ENCODE measurements at regions not wholly inside any gene's neighbourhood (a gene's known extent, or its start where the extent isn't known, plus 50 kb on each side); places are given as distances from the start of the nearest gene placed in this dataset.
"Not testable (repeated sequence)": the region's sequence is repeated elsewhere in the genome, so short reads cannot be mapped to it uniquely, and the experiment has no call there.

- in situ Hi-C loops (cut with HindIII; ENCODE audit: low sequenced_read_pairs): no loop called here
- H3K4me3 ChIP-seq (ENCODE audit: low read depth, low read length): no peak overlapping the region
- TF ChIP-seq, protein P1, sequence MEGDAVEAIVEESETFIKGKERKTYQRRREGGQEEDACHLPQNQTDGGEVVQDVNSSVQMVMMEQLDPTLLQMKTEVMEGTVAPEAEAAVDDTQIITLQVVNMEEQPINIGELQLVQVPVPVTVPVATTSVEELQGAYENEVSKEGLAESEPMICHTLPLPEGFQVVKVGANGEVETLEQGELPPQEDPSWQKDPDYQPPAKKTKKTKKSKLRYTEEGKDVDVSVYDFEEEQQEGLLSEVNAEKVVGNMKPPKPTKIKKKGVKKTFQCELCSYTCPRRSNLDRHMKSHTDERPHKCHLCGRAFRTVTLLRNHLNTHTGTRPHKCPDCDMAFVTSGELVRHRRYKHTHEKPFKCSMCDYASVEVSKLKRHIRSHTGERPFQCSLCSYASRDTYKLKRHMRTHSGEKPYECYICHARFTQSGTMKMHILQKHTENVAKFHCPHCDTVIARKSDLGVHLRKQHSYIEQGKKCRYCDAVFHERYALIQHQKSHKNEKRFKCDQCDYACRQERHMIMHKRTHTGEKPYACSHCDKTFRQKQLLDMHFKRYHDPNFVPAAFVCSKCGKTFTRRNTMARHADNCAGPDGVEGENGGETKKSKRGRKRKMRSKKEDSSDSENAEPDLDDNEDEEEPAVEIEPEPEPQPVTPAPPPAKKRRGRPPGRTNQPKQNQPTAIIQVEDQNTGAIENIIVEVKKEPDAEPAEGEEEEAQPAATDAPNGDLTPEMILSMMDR (IDR thresholded peaks at IDR 0.05; ENCODE audit: low read depth, low read length): no peak
Observed at GRCh38 chr21:17195351-17195750, 317.5 kb upstream of the CXADR start.

DNA sequence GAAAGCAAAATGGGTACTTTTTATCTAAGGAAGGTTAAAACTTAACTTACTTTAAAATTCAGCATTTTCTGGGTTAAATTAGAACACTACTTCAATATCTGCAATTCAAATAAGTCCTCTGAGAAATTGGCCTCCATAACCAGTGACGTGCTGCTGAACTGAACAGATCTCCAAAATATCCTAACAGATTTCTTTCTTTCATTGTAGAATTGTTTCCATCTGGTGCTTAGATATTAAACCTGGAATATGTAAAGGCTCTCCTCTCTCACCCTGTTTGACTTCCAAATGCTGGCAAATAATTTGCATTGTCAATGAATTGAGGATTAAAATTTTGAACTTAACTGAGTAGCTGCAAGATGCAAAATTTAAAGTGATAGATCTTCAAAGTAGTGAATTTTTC, 316.9 kb upstream of the CXADR start:
- in situ Hi-C loops (cut with HindIII; ENCODE audit: low sequenced_read_pairs): no loop called here
- DNase-seq (ENCODE audit: low read depth, low spot score): no peak
- no peak overlapping the region for H3K4me3 ChIP-seq (ENCODE audit: low read depth, low read length)
- TF ChIP-seq, protein P1 (IDR thresholded peaks at IDR 0.05; ENCODE audit: low read depth, low read length): no peak

More at GRCh38 chr21:17195351-17195750, 317.5 kb upstream of the CXADR start:
- no peak for DNase-seq (ENCODE audit: low read depth, low spot score)

GRCh38 chr21:17196623-17197022, 316.2 kb upstream of the CXADR start:
- TF ChIP-seq, protein P1 (IDR thresholded peaks at IDR 0.05; ENCODE audit: low read depth, low read length): no peak
- in situ Hi-C loops (cut with HindIII; ENCODE audit: low sequenced_read_pairs): no loop called here
- DNase-seq (ENCODE audit: low read depth, low spot score): no peak
- H3K4me3 ChIP-seq (ENCODE audit: low read depth, low read length): no peak overlapping the region

- no peak for DNase-seq (ENCODE audit: low read depth, low spot score)
- TF ChIP-seq, protein P1 (IDR thresholded peaks at IDR 0.05; ENCODE audit: low read depth, low read length): no peak
- in situ Hi-C loops (cut with HindIII; ENCODE audit: low sequenced_read_pairs): no loop called here
- H3K4me3 ChIP-seq (ENCODE audit: low read depth, low read length): no peak overlapping the region
Observed at GRCh38 chr21:17197996-17198395, 314.8 kb upstream of the CXADR start.

GRCh38 chr21:17200250-17200649, 312.6 kb upstream of the CXADR start:
- no peak overlapping the region for H3K4me3 ChIP-seq (ENCODE audit: low read depth, low read length)
- DNase-seq (ENCODE audit: low read depth, low spot score): no peak
- TF ChIP-seq, protein P1 (IDR thresholded peaks at IDR 0.05; ENCODE audit: low read depth, low read length): no peak
- in situ Hi-C loops (cut with HindIII; ENCODE audit: low sequenced_read_pairs): no loop called here

- DNase-seq (ENCODE audit: low read depth, low spot score): no peak
- TF ChIP-seq, protein P1 (IDR thresholded peaks at IDR 0.05; ENCODE audit: low read depth, low read length): no peak
- in situ Hi-C loops (cut with HindIII; ENCODE audit: low sequenced_read_pairs): no loop called here
- no peak overlapping the region for H3K4me3 ChIP-seq (ENCODE audit: low read depth, low read length)
Observed at GRCh38 chr21:17201741-17202260, 311.0 kb upstream of the CXADR start.

DNA sequence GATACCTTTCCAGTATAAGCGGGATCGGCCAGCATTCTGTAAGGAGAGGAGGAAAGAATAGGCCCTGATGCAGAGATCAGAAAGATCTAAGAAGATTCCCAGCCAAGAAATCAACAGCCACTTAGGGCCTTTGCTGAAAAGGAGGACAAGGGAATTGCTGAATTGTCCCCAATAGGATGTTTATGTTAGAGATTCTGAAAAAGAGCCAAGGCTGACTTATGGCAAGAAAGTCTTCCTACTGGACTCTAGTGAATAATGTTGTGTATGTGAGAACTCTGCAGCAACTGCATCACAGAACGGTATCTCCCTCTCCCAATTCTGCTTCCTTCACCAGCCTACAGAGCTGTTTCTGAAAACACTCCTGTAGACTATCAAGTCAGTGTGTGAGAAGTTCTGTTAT, 298.0 kb upstream of the CXADR start:
- DNase-seq (ENCODE audit: low read depth, low spot score): no peak
- TF ChIP-seq, protein P1 (IDR thresholded peaks at IDR 0.05; ENCODE audit: low read depth, low read length): no peak
- in situ Hi-C loops (cut with HindIII; ENCODE audit: low sequenced_read_pairs): no loop called here
- H3K4me3 ChIP-seq (ENCODE audit: low read depth, low read length): no peak overlapping the region

DNA sequence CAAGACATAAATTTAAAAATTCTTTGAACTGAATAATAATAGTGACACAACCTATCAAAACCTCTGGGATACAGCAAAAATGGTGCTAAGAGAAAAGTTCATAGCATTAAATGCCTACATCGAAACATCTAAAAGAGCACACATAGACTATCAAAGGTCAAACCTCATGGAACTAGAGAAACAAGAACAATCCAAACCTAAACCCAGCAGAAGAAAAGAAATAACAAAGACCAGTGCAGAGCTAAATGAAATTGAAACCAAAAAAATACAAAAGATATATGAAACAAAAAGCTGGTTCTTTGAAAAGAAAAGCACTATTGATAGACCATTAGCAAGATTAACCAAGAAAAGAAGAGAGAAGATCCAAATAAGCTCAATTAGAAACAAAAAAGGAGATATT, 293.8 kb upstream of the CXADR start:
- in situ Hi-C loops (cut with HindIII; ENCODE audit: low sequenced_read_pairs); DNase-seq (ENCODE audit: low read depth, low spot score); H3K4me3 ChIP-seq (ENCODE audit: low read depth, low read length): not testable (repeated sequence)

Data from astrocyte of the spinal cord (primary cell).